AG09319 (cell line): ENCODE measurements at regions not wholly inside any gene's neighbourhood (a gene's known extent, or its start where the extent isn't known, plus 50 kb on each side); places are given as distances from the start of the nearest gene placed in this dataset.

ENCODE experiments used
- DNase-seq: peaks from one replicate; pipeline ENCODE4 v3.0.0-alpha.2; 2010; ENCODE audit warnings: low read depth; ENCODE audit errors: extremely low read depth
- TF ChIP-seq, protein P1 (sequence below): IDR thresholded peaks from 2 replicates; pipeline ENCODE4 v1.5.1; 2011; ENCODE audit warnings: low read depth, mild to moderate bottlenecking, inconsistent platforms, low read length, moderate library complexity

- TF ChIP-seq, protein P1, sequence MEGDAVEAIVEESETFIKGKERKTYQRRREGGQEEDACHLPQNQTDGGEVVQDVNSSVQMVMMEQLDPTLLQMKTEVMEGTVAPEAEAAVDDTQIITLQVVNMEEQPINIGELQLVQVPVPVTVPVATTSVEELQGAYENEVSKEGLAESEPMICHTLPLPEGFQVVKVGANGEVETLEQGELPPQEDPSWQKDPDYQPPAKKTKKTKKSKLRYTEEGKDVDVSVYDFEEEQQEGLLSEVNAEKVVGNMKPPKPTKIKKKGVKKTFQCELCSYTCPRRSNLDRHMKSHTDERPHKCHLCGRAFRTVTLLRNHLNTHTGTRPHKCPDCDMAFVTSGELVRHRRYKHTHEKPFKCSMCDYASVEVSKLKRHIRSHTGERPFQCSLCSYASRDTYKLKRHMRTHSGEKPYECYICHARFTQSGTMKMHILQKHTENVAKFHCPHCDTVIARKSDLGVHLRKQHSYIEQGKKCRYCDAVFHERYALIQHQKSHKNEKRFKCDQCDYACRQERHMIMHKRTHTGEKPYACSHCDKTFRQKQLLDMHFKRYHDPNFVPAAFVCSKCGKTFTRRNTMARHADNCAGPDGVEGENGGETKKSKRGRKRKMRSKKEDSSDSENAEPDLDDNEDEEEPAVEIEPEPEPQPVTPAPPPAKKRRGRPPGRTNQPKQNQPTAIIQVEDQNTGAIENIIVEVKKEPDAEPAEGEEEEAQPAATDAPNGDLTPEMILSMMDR = no peak
- no peak for DNase-seq
Observed at GRCh38 chr1:55481634-55482033, 266.5 kb upstream of the USP24 start.

GRCh38 chr1:55480029-55480795 is 265.0 kb upstream of the USP24 start:
- TF ChIP-seq, protein P1 = no peak
- DNase-seq = no peak

DNA sequence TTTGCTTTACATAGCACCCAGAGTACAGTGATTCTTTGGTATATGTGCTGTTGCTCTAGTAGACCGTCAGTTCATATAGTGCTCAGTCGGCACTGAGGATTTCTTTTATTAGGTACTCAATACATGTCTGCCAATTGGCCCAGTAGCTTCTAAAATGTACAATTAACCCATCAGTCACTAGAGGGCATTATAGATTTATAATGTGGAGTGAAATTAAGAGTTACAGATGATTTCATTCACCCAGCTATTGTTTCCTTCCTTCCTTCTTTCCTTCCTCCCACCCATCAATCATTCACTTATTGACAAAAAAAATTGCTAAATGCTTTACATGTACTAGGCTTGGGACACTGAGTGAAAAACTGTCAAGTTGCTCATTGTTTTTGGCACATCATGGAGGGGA is 263.6 kb upstream of the USP24 start:
- TF ChIP-seq, protein P1 = no peak
- no peak for DNase-seq

GRCh38 chr1:55477953-55478352 is 262.8 kb upstream of the USP24 start:
- TF ChIP-seq, protein P1 = no peak
- no peak for DNase-seq

DNA sequence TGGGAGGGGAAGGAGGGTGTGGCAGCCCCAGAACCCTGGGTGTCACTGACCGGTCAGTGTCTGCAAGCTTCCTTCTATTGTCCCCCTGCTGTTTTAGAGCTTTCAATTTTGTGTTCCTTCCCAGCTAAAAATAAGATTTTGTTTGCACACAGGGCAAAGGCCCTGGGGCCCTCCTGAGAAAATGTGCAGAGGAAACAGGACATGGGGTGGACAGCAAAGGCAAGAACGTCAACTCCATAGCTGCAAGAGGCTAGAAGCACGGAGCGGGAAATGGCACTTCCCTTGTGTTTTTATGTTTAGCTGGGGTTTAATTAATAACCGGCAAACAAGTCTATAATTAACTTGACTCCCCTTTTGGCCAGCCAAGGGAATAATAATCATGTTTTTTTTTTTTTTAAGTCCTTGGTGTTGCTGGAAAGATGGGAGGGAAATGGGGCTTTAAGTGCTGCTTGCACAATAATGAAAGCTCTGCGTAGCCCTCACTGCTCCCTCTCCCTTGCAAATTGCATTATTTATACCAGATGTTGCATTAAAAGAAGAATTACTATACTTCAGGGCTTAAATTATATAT is 261.4 kb upstream of the USP24 start:
- TF ChIP-seq, protein P1 = no peak
- no peak for DNase-seq

GRCh38 chr1:55474168-55474786 is 259.1 kb upstream of the USP24 start:
- DNase-seq = no peak
- TF ChIP-seq, protein P1 = no peak

DNA sequence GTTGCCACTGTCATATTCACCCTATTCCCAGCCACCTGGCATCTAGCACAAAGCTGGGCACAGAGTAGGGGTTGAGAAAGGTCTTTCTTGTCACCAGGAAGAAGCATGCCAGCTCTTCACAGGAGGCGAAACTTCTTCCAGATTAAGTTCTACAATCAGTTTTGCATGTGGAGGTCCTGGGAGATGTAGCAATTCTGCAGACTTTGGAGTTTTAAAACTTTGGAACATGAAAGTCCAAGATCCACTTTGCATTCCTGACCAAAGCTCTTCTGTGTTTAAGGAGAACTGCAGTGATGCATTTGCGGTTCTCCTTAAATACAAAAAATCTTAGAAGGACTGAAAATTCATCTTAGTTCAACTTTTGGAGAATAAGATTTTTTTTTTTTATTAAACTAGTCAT is 258.5 kb upstream of the USP24 start:
- DNase-seq = no peak
- TF ChIP-seq, protein P1 = no peak
